ENCODE measurements at regions not wholly inside any gene's neighbourhood (a gene's known extent, or its start where the extent isn't known, plus 50 kb on each side); places are given as distances from the start of the nearest gene placed in this dataset.
A peak's percentile ranks its signal among the peaks of the same experiment; 100 is the strongest.
"Not testable (repeated sequence)": the region's sequence is repeated elsewhere in the genome, so short reads cannot be mapped to it uniquely, and the experiment has no call there.

GRCh38 chr21:17697473-17697872 is 84.8 kb upstream of the BTG3 start:
- peak overlapping the region in 1 of 4 donors; percentile 15 for H3K4me3 Mint-ChIP-seq
- peaks cover 4% of the 10 kb centered on the region for H3K27me3 Mint-ChIP-seq
- H3K36me3 Mint-ChIP-seq, result peaks cover 9% of the 10 kb centered on the region
- Histone ChIP-seq H3K4me1 (ENCODE audit: control insufficient read depth, insufficient read depth, low read length, poor library complexity, severe bottlenecking) (peaks cover 5% of the 10 kb centered on the region), H3K4me3 (ENCODE audit: low read depth, low read length) (no peak overlapping the region), H3K36me3 (ENCODE audit: control insufficient read depth, insufficient read depth, low read length) (no peaks in the 10 kb centered on the region), H3K9me3 (ENCODE audit: control insufficient read depth in 2 of 2, low read length in 2 of 2) (no peaks in the 10 kb centered on the region), H3K27ac (ENCODE audit: insufficient read depth, low read length, poor library complexity, severe bottlenecking) (no peak overlapping the region), H3K27me3 (ENCODE audit: control insufficient read depth, insufficient read depth, low read length) (no peaks in the 10 kb centered on the region)
- H3K9me3 Mint-ChIP-seq, result peaks cover 0 to 8% (median 2%) of the 10 kb centered on the region in 7 donors
- DNase-seq, result peak in 1 of 3 donors; percentile 36
- no peak overlapping the region for H3K27ac Mint-ChIP-seq
- peaks cover 3 to 14% (median 10%) of the 10 kb centered on the region in 4 donors for H3K4me1 Mint-ChIP-seq
- ATAC-seq (ENCODE audit: low read depth in 2 of 2), result no peak

GRCh38 chr21:17694416-17694815 is 81.7 kb upstream of the BTG3 start:
- not testable (repeated sequence) for H3K9me3 ChIP-seq (ENCODE audit: control insufficient read depth in 2 of 2, low read length in 2 of 2); H3K4me3 Mint-ChIP-seq; H3K27me3 ChIP-seq (ENCODE audit: control insufficient read depth, insufficient read depth, low read length); DNase-seq; H3K9me3 Mint-ChIP-seq; H3K27ac Mint-ChIP-seq; H3K27ac ChIP-seq (ENCODE audit: insufficient read depth, low read length, poor library complexity, severe bottlenecking); H3K4me1 ChIP-seq (ENCODE audit: control insufficient read depth, insufficient read depth, low read length, poor library complexity, severe bottlenecking); H3K27me3 Mint-ChIP-seq; H3K36me3 Mint-ChIP-seq; ATAC-seq (ENCODE audit: low read depth in 2 of 2); H3K36me3 ChIP-seq (ENCODE audit: control insufficient read depth, insufficient read depth, low read length); H3K4me3 ChIP-seq (ENCODE audit: low read depth, low read length)
- peaks cover 3 to 22% (median 8%) of the 10 kb centered on the region in 4 donors for H3K4me1 Mint-ChIP-seq

DNA sequence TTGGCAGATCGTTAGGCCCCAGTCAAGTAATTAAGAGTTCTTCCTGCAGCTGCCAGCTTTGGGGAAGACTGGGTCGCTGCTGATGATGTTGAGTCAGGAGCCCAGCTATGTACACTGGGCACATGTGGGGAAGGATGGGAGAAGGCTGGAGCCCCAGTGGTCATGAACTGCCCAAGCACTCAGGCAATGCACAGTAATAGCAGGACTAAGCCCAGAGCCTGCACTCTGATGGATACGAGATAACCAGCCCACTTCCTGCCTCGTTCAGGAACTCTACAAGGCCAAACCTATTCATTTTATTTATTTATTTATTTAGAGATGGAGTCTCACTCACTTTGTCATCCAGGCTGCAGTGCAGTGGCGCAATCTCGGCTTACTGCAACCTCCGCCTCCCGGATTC is 81.1 kb upstream of the BTG3 start:
- Histone ChIP-seq H3K4me3 (ENCODE audit: low read depth, low read length) (no peak overlapping the region), H3K4me1 (ENCODE audit: control insufficient read depth, insufficient read depth, low read length, poor library complexity, severe bottlenecking) (peaks cover 7% of the 10 kb centered on the region), H3K27ac (ENCODE audit: insufficient read depth, low read length, poor library complexity, severe bottlenecking) (no peak overlapping the region), H3K36me3 (ENCODE audit: control insufficient read depth, insufficient read depth, low read length) (no peaks in the 10 kb centered on the region), H3K9me3 (ENCODE audit: control insufficient read depth in 2 of 2, low read length in 2 of 2) (no peaks in the 10 kb centered on the region), H3K27me3 (ENCODE audit: control insufficient read depth, insufficient read depth, low read length) (no peaks in the 10 kb centered on the region)
- Mint-ChIP-seq H3K27ac (no peak overlapping the region), H3K36me3 (peaks cover 9% of the 10 kb centered on the region), H3K27me3 (no peaks in the 10 kb centered on the region), H3K9me3 (peaks cover 0 to 8% (median 0%) of the 10 kb centered on the region in 7 donors), H3K4me1 (peaks cover 4 to 22% (median 8%) of the 10 kb centered on the region in 4 donors), H3K4me3 (no peak overlapping the region)
- peak in 1 of 3 donors; percentile 25 for DNase-seq
- ATAC-seq (ENCODE audit: low read depth in 2 of 2), result peak; percentile 37 to 44

- Mint-ChIP-seq H3K27ac (no peak overlapping the region), H3K36me3 (no peaks in the 10 kb centered on the region), H3K4me3 (peak overlapping the region in 1 of 4 donors; percentile 39), H3K27me3 (no peaks in the 10 kb centered on the region), H3K4me1 (peaks cover 15 to 43% (median 22%) of the 10 kb centered on the region in 4 donors), H3K9me3 (peaks cover 0 to 7% (median 0%) of the 10 kb centered on the region in 7 donors)
- Histone ChIP-seq H3K36me3 (ENCODE audit: control insufficient read depth, insufficient read depth, low read length) (no peaks in the 10 kb centered on the region), H3K4me1 (ENCODE audit: control insufficient read depth, insufficient read depth, low read length, poor library complexity, severe bottlenecking) (peaks cover 11% of the 10 kb centered on the region), H3K4me3 (ENCODE audit: low read depth, low read length) (no peak overlapping the region), H3K27me3 (ENCODE audit: control insufficient read depth, insufficient read depth, low read length) (no peaks in the 10 kb centered on the region), H3K9me3 (ENCODE audit: control insufficient read depth in 2 of 2, low read length in 2 of 2) (no peaks in the 10 kb centered on the region), H3K27ac (ENCODE audit: insufficient read depth, low read length, poor library complexity, severe bottlenecking) (no peak overlapping the region)
- ATAC-seq (ENCODE audit: low read depth in 2 of 2), result no peak
- no peak for DNase-seq
Observed at GRCh38 chr21:17690078-17690494, 77.4 kb upstream of the BTG3 start.

DNA sequence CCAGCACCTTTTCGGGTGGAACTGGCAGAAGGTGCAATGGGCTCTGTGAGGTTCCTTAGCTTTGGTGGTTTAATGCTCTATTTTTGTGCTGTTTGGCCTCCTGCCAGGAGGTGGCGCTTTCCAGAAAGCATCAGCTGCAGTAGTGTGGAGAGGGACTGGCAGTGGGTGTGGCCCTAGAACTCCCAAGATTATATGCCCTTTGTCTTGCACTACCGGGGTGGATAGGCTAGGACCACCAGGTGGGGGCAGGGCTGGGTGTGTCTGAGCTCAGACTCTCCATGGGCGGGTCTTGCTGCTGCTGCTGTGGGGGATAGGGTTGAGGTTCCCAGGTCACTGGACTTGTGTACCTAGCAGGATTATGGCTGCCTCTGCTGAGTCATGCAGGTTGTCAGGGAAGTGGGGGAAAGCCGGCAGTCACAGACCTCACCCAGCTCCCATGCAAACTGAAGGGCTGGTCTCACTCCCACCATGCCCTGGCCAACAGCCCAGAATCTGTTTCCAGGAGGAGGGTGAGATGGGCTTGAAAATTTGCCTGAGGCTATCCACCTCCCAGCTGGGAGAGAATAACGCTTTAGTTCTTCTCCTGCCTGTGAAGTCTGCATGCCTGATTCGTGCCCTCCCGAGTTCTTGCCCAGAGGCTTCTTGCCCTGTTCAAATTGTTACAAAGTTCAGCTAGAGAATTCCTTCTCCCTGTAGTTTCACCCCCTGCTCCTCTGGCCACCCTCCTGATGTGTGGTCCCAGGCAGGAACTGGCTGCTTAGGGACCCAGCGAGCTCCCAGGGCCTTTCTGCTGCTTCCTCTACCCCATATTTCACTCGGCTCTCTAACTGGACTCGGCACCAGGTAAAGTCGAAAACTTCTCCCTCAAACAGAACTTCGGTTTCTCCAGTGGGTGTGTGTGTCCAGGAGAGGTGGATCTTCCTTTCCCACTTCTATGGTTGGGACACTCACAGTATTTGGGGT is 76.5 kb upstream of the BTG3 start:
- ATAC-seq (ENCODE audit: low read depth in 2 of 2), result no peak
- Mint-ChIP-seq H3K27ac (peak overlapping the region; percentile 51 to 84 (median 73)), H3K9me3 (peaks cover 0 to 7% (median 0%) of the 10 kb centered on the region in 7 donors), H3K36me3 (no peaks in the 10 kb centered on the region), H3K27me3 (no peaks in the 10 kb centered on the region), H3K4me3 (no peak overlapping the region), H3K4me1 (peaks cover 15 to 43% (median 22%) of the 10 kb centered on the region in 4 donors)
- no peak overlapping the region for H3K4me3 ChIP-seq (ENCODE audit: low read depth, low read length)
- no peak overlapping the region for H3K27ac ChIP-seq (ENCODE audit: insufficient read depth, low read length, poor library complexity, severe bottlenecking)
- DNase-seq, result peak; percentile 25 to 36 (median 32)
- peaks cover 11% of the 10 kb centered on the region for H3K4me1 ChIP-seq (ENCODE audit: control insufficient read depth, insufficient read depth, low read length, poor library complexity, severe bottlenecking)
- no peaks in the 10 kb centered on the region for H3K27me3 ChIP-seq (ENCODE audit: control insufficient read depth, insufficient read depth, low read length)
- H3K9me3 ChIP-seq (ENCODE audit: control insufficient read depth in 2 of 2, low read length in 2 of 2), result no peaks in the 10 kb centered on the region
- H3K36me3 ChIP-seq (ENCODE audit: control insufficient read depth, insufficient read depth, low read length), result no peaks in the 10 kb centered on the region

DNA sequence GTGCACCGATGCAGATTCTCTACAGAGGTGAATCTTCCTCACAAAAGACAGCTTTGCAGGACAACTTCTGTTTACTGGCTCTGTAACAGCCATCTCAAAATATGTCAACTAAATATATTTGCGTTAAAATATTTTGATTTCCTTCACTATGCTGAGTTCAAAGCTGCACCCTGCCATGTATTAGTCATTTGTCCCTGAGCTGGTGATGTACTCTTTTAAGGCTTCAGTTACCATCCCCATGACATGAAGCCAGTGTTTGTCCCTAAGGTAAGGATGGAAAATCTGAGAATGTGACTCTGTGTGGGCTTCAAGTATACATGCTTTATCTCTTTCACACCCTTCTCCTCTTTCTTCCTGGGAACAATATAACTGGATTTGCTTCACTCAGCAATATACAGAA is 70.2 kb upstream of the BTG3 start:
- Mint-ChIP-seq H3K36me3 (no peaks in the 10 kb centered on the region), H3K9me3 (peaks cover 0 to 5% (median 0%) of the 10 kb centered on the region in 7 donors), H3K27me3 (peaks cover 4% of the 10 kb centered on the region), H3K27ac (no peak overlapping the region), H3K4me3 (no peak overlapping the region), H3K4me1 (peaks cover 10 to 20% (median 18%) of the 10 kb centered on the region in 4 donors)
- no peaks in the 10 kb centered on the region for H3K36me3 ChIP-seq (ENCODE audit: control insufficient read depth, insufficient read depth, low read length)
- no peaks in the 10 kb centered on the region for H3K27me3 ChIP-seq (ENCODE audit: control insufficient read depth, insufficient read depth, low read length)
- ATAC-seq (ENCODE audit: low read depth in 2 of 2), result no peak
- no peaks in the 10 kb centered on the region for H3K9me3 ChIP-seq (ENCODE audit: control insufficient read depth in 2 of 2, low read length in 2 of 2)
- no peak overlapping the region for H3K27ac ChIP-seq (ENCODE audit: insufficient read depth, low read length, poor library complexity, severe bottlenecking)
- DNase-seq, result no peak
- no peaks in the 10 kb centered on the region for H3K4me1 ChIP-seq (ENCODE audit: control insufficient read depth, insufficient read depth, low read length, poor library complexity, severe bottlenecking)
- no peak overlapping the region for H3K4me3 ChIP-seq (ENCODE audit: low read depth, low read length)

GRCh38 chr21:17679002-17679600 is 66.4 kb upstream of the BTG3 start:
- H3K27me3 ChIP-seq (ENCODE audit: control insufficient read depth, insufficient read depth, low read length), result peaks cover 2% of the 10 kb centered on the region

More at GRCh38 chr21:17679002-17679600, 66.4 kb upstream of the BTG3 start:
- no peak overlapping the region for H3K4me3 ChIP-seq (ENCODE audit: low read depth, low read length)
- no peaks in the 10 kb centered on the region for H3K36me3 ChIP-seq (ENCODE audit: control insufficient read depth, insufficient read depth, low read length)
- Mint-ChIP-seq H3K4me3 (no peak overlapping the region), H3K4me1 (peaks cover 0 to 8% (median 0%) of the 10 kb centered on the region in 4 donors), H3K27ac (no peak overlapping the region), H3K9me3 (peaks cover 0 to 2% (median 0%) of the 10 kb centered on the region in 7 donors), H3K36me3 (no peaks in the 10 kb centered on the region), H3K27me3 (peaks cover 4% of the 10 kb centered on the region)
- ATAC-seq (ENCODE audit: low read depth in 2 of 2) (peak; percentile 85 to 95), DNase-seq (peak; percentile 8 to 78 (median 74))
- H3K4me1 ChIP-seq (ENCODE audit: control insufficient read depth, insufficient read depth, low read length, poor library complexity, severe bottlenecking), result no peaks in the 10 kb centered on the region
- H3K27ac ChIP-seq (ENCODE audit: insufficient read depth, low read length, poor library complexity, severe bottlenecking), result no peak overlapping the region
- no peaks in the 10 kb centered on the region for H3K9me3 ChIP-seq (ENCODE audit: control insufficient read depth in 2 of 2, low read length in 2 of 2)
